SK-N-SH treated with all-trans-retinoic acid at 6 μM for 48 hours (cell line): ENCODE measurements at regions not wholly inside any gene's neighbourhood (a gene's known extent, or its start where the extent isn't known, plus 50 kb on each side); places are given as distances from the start of the nearest gene placed in this dataset.

Experiments used
- BACH2 ChIP-seq: fragments of 250-450 bp; sonication (Bioruptor Pico); IDR thresholded peaks from 2 replicates; pipeline ENCODE4 v1.9.0; 2021; ENCODE audit warnings: mild to moderate bottlenecking, borderline replicate concordance
- GLIS3 ChIP-seq: fragments of 250-450 bp; sonication (Bioruptor Pico); IDR thresholded peaks from 2 replicates; pipeline ENCODE4 v1.5.0; 2020; ENCODE audit warnings: mild to moderate bottlenecking, moderate library complexity
- ISL1 ChIP-seq: fragments of 250-450 bp; sonication (Bioruptor Pico); IDR thresholded peaks from 2 replicates; pipeline ENCODE4 v2.1.2; 2022; ENCODE audit warnings: mild to moderate bottlenecking, moderate library complexity
- POU6F1 ChIP-seq: fragments of 250-450 bp; sonication (Bioruptor Pico); IDR thresholded peaks from 2 replicates; pipeline ENCODE4 v1.8.0; 2021; ENCODE audit warnings: low read depth, mild to moderate bottlenecking, moderate library complexity, borderline replicate concordance
- PPARA ChIP-seq: fragments of 250-450 bp; sonication (Bioruptor Pico); IDR thresholded peaks from 2 replicates; pipeline ENCODE4 v1.5.0; 2020; ENCODE audit warnings: mild to moderate bottlenecking, borderline replicate concordance
- TSHZ2 ChIP-seq: fragments of 250-450 bp; sonication (Bioruptor Pico); IDR thresholded peaks from 2 replicates; pipeline ENCODE4 v1.5.0; 2020; ENCODE audit warnings: mild to moderate bottlenecking, moderate library complexity
- ZC3H10 ChIP-seq: fragments of 250-450 bp; sonication (Bioruptor Pico); IDR thresholded peaks from 2 replicates; pipeline ENCODE4 v1.5.1; 2021; ENCODE audit warnings: mild to moderate bottlenecking, moderate library complexity
- ZFP3 ChIP-seq: fragments of 250-450 bp; sonication (Bioruptor Pico); IDR thresholded peaks from 2 replicates; pipeline ENCODE4 v1.5.0; 2020; ENCODE audit warnings: mild to moderate bottlenecking, moderate library complexity
- ZFP30 ChIP-seq: fragments of 450-650 bp; formaldehyde crosslinking; IDR thresholded peaks from 2 replicates; pipeline ENCODE4 v1.5.0; 2022; ENCODE audit warnings: mild to moderate bottlenecking, moderate library complexity

- TF ChIP-seq BACH2 (CRISPR knock-in tag): no peak
- TF ChIP-seq ZC3H10 (CRISPR knock-in tag): no peak
- no peak for TF ChIP-seq ZFP30 (CRISPR knock-in tag)
- no peak for TF ChIP-seq ZFP3 (CRISPR knock-in tag)
- TF ChIP-seq POU6F1 (CRISPR knock-in tag): no peak
- no peak for TF ChIP-seq TSHZ2
- no peak for TF ChIP-seq PPARA
- no peak for TF ChIP-seq ISL1 (CRISPR knock-in tag)
- no peak for TF ChIP-seq GLIS3 (CRISPR knock-in tag)
Observed at GRCh38 chr2:128457006-128457604, 138.4 kb upstream of the HS6ST1 start.
